ENCODE measurements at regions not wholly inside any gene's neighbourhood (a gene's known extent, or its start where the extent isn't known, plus 50 kb on each side); places are given as distances from the start of the nearest gene placed in this dataset.

- POLR2A ChIA-PET = interaction anchor here (1.2 kb wide), 1 partner anchor 21 kb away, joined by 3 read pairs; no protein-coding TSS in a partner anchor
- H3K36me3 ChIP-seq (ENCODE audit: control insufficient read depth, insufficient read depth, low read length) = 0 out of 2 replicates have a peak, but pooled peaks cover 3% of the 10 kb centered on the region
- DNase-seq (ENCODE audit: low read depth, low spot score) = no peak
- intact Hi-C loops (cut with micrococcal nuclease; ENCODE audit: unreplicated experiment) (no loop called here), in situ Hi-C loops (cut with HindIII; ENCODE audit: low pct_unique_long_range_greater_than_20kb, low sequenced_read_pairs) (no loop called here)
- H3K27me3 ChIP-seq (ENCODE audit: control insufficient read depth, insufficient read depth, low read length) = peaks cover 60% of the 10 kb centered on the region
- no peak overlapping the region for H3K27ac ChIP-seq (ENCODE audit: low read length)
- BruUV-seq (replicated peaks) = no TSS peak
- H3K9me3 ChIP-seq (ENCODE audit: control insufficient read depth, insufficient read depth, low read depth, low read length) = no peaks in the 10 kb centered on the region
- peaks cover 4% of the 10 kb centered on the region for H3K4me1 ChIP-seq (ENCODE audit: control insufficient read depth, insufficient read depth, low read length)
- TF ChIP-seq SIN3A (IDR thresholded peaks at IDR 0.05; ENCODE audit: borderline replicate concordance, insufficient read depth, low read depth, low read length) = no peak
- TF ChIP-seq TCF7L2 (IDR thresholded peaks at IDR 0.05; ENCODE audit: low read depth, low read length) = no peak
- H3K4me3 ChIP-seq (ENCODE audit: low read depth in 2 of 2, low read length in 2 of 2) = peak overlapping the region in 1 of 2 experiments; percentile 15; a peak in 3 of 4 replicates
- peak; percentile 39 for ATAC-seq
- CTCF ChIA-PET = interaction anchor here (0.6 kb wide), 1 partner anchor 9 kb away, joined by 3 read pairs; no protein-coding TSS in a partner anchor
Measured at GRCh38 chr7:155377838-155378579, 79.9 kb upstream of the EN2 start.

GRCh38 chr7:155378580-155378934 is 79.4 kb upstream of the EN2 start:
- TF ChIP-seq CTCF (IDR thresholded peaks at IDR 0.05) (no peak), POLR2AphosphoS5 (IDR thresholded peaks at IDR 0.05; ENCODE audit: low read depth, low read length) (no peak), SIN3A (IDR thresholded peaks at IDR 0.05; ENCODE audit: borderline replicate concordance, insufficient read depth, low read depth, low read length) (no peak), TCF7L2 (IDR thresholded peaks at IDR 0.05; ENCODE audit: low read depth, low read length) (no peak)
- DNase-seq (ENCODE audit: low read depth, low spot score) (no peak), ATAC-seq (no peak)
- in situ Hi-C loops (cut with HindIII; ENCODE audit: low pct_unique_long_range_greater_than_20kb, low sequenced_read_pairs) = no loop called here
- BruUV-seq (replicated peaks) = no TSS peak
- Histone ChIP-seq H3K27me3 (ENCODE audit: control insufficient read depth, insufficient read depth, low read length) (peaks cover 55% of the 10 kb centered on the region), H3K36me3 (ENCODE audit: control insufficient read depth, insufficient read depth, low read length) (0 out of 2 replicates have a peak, but pooled peaks cover 3% of the 10 kb centered on the region), H3K4me3 (ENCODE audit: low read depth in 2 of 2, low read length in 2 of 2) (no peak overlapping the region), H3K9me3 (ENCODE audit: control insufficient read depth, insufficient read depth, low read depth, low read length) (no peaks in the 10 kb centered on the region), H3K4me1 (ENCODE audit: control insufficient read depth, insufficient read depth, low read length) (peaks cover 4% of the 10 kb centered on the region), H3K27ac (ENCODE audit: low read length) (no peak overlapping the region)
- intact Hi-C loops (cut with micrococcal nuclease; ENCODE audit: unreplicated experiment) = no loop called here
- ChIA-PET POLR2A (interaction anchor here (1.2 kb wide), 1 partner anchor 22 kb away, joined by 3 read pairs; no protein-coding TSS in a partner anchor), CTCF (interaction anchor here (0.6 kb wide), 1 partner anchor 10 kb away, joined by 3 read pairs; no protein-coding TSS in a partner anchor)

- no peak for ATAC-seq
- no peak for TF ChIP-seq CTCF (IDR thresholded peaks at IDR 0.05)
- no peak for TF ChIP-seq SIN3A (IDR thresholded peaks at IDR 0.05; ENCODE audit: borderline replicate concordance, insufficient read depth, low read depth, low read length)
- no peak for TF ChIP-seq REST (IDR thresholded peaks at IDR 0.05; ENCODE audit: insufficient read depth in 1 of 2, low read depth in 2 of 2, low read length in 1 of 2)
- TF ChIP-seq TCF7L2 (IDR thresholded peaks at IDR 0.05; ENCODE audit: low read depth, low read length) = no peak
- TF ChIP-seq POLR2AphosphoS5 (IDR thresholded peaks at IDR 0.05; ENCODE audit: low read depth, low read length) = no peak
- POLR2A ChIA-PET = interaction anchor here (1.2 kb wide), 1 partner anchor 22 kb away, joined by 3 read pairs; no protein-coding TSS in a partner anchor
- 0 out of 2 replicates have a peak, but pooled peaks cover 3% of the 10 kb centered on the region for H3K36me3 ChIP-seq (ENCODE audit: control insufficient read depth, insufficient read depth, low read length)
- peaks cover 4% of the 10 kb centered on the region for H3K4me1 ChIP-seq (ENCODE audit: control insufficient read depth, insufficient read depth, low read length)
- H3K27ac ChIP-seq (ENCODE audit: low read length) = no peak overlapping the region
- DNase-seq (ENCODE audit: low read depth, low spot score) = no peak
- BruUV-seq (replicated peaks) = no TSS peak
- H3K9me3 ChIP-seq (ENCODE audit: control insufficient read depth, insufficient read depth, low read depth, low read length) = no peaks in the 10 kb centered on the region
- intact Hi-C loops (cut with micrococcal nuclease; ENCODE audit: unreplicated experiment) = no loop called here
- H3K27me3 ChIP-seq (ENCODE audit: control insufficient read depth, insufficient read depth, low read length) = peaks cover 53% of the 10 kb centered on the region
- in situ Hi-C loops (cut with HindIII; ENCODE audit: low pct_unique_long_range_greater_than_20kb, low sequenced_read_pairs) = no loop called here
- H3K4me3 ChIP-seq (ENCODE audit: low read depth in 2 of 2, low read length in 2 of 2) = no peak overlapping the region
- CTCF ChIA-PET = interaction anchor here (1.0 to 1.7 kb wide), 2 partner anchors 23 to 145 kb away, joined by 3 to 4 read pairs; no protein-coding TSS in a partner anchor
Measured at GRCh38 chr7:155378959-155379871, 78.7 kb upstream of the EN2 start.
